Iris pigment epithelial cell (primary cell): ENCODE measurements at regions not wholly inside any gene's neighbourhood (a gene's known extent, or its start where the extent isn't known, plus 50 kb on each side); places are given as distances from the start of the nearest gene placed in this dataset.

Source experiments
- DNase-seq: peaks from one replicate; pipeline ENCODE4 v3.0.0-alpha.2; 2011; ENCODE audit warnings: low read depth

- no peak for DNase-seq
Observed at GRCh38 chr1:5497503-5497902, 494.7 kb downstream of the NPHP4 start.

- DNase-seq = no peak
Observed at GRCh38 chr1:5495596-5496410, 496.4 kb downstream of the NPHP4 start.

GRCh38 chr1:5494518-5494917, 497.7 kb downstream of the NPHP4 start:
- no peak for DNase-seq

GRCh38 chr1:5493851-5494311, 498.3 kb downstream of the NPHP4 start:
- no peak for DNase-seq

GRCh38 chr1:5493275-5493674, 498.9 kb downstream of the NPHP4 start:
- DNase-seq = no peak

- no peak for DNase-seq
Observed at GRCh38 chr1:5492846-5493245, 499.4 kb downstream of the NPHP4 start.

- no peak for DNase-seq
Observed at GRCh38 chr1:5491207-5491904, 500.9 kb downstream of the NPHP4 start.

- no peak for DNase-seq
Observed at GRCh38 chr1:5490635-5491034, 501.6 kb downstream of the NPHP4 start.

GRCh38 chr1:5488448-5488847, 503.8 kb downstream of the NPHP4 start:
- no peak for DNase-seq

- DNase-seq = no peak
Observed at GRCh38 chr1:5485968-5486696, 506.1 kb downstream of the NPHP4 start.

GRCh38 chr1:5485436-5485835, 506.8 kb downstream of the NPHP4 start:
- DNase-seq = no peak

GRCh38 chr1:5484451-5485165, 507.6 kb downstream of the NPHP4 start:
- no peak for DNase-seq

GRCh38 chr1:5481889-5482288, 510.3 kb downstream of the NPHP4 start:
- DNase-seq = no peak

- DNase-seq = no peak
Observed at GRCh38 chr1:5480906-5481305, 511.3 kb downstream of the NPHP4 start.

- no peak for DNase-seq
Observed at GRCh38 chr1:5479876-5480646, 512.2 kb downstream of the NPHP4 start.

- no peak for DNase-seq
Observed at GRCh38 chr1:5478961-5479360, 513.3 kb downstream of the NPHP4 start.

- no peak for DNase-seq
Observed at GRCh38 chr1:5478156-5478695, 514.0 kb downstream of the NPHP4 start.

GRCh38 chr1:5477716-5478115, 514.5 kb downstream of the NPHP4 start:
- no peak for DNase-seq

- no peak for DNase-seq
Observed at GRCh38 chr1:5475572-5475971, 516.7 kb downstream of the NPHP4 start.

GRCh38 chr1:5473268-5473667, 519.0 kb downstream of the NPHP4 start:
- DNase-seq = no peak

- no peak for DNase-seq
Observed at GRCh38 chr1:5466487-5466886, 525.7 kb downstream of the NPHP4 start.
